HCT116 (cell line): ENCODE measurements at regions not wholly inside any gene's neighbourhood (a gene's known extent, or its start where the extent isn't known, plus 50 kb on each side); places are given as distances from the start of the nearest gene placed in this dataset.

Experiments
- ATAC-seq: fragments of 200-7000 bp; cut with Tn5 transposase; 2 replicates; pipeline ENCODE4 v1.9.1; 2020; ENCODE audit warnings: mild to moderate bottlenecking, moderate library complexity
- BruUV-seq: library from RNA; stranded (reverse); fragments of 400-500 nt; replicated peaks from 2 replicates; lab custom pipeline; 2021; lab: Mats Ljungman, UMichigan
- CTCF ChIA-PET: fragments of 300-600 bp; sonication (Branson Sonifier 250); formaldehyde crosslinking; loops from one replicate; lab custom pipeline; 2021; ENCODE audit warnings: antibody characterized with exemption; lab: Charles Lee
- POLR2A ChIA-PET: fragments of 300-600, 350-600 bp; sonication (Branson Sonifier 250); formaldehyde crosslinking; loops from one replicate; lab custom pipeline; 2021; ENCODE audit warnings: antibody characterized with exemption; lab: Charles Lee
- RAD21 ChIA-PET, 2 experiments: fragments of 300-600 bp; sonication (Branson Sonifier 250); formaldehyde crosslinking; loops; one replicate each; lab custom pipeline; 2023; ENCODE audit warnings: low total read pairs in 2 of 2; ENCODE audit not compliant: uncharacterized antibody in 2 of 2, unreplicated experiment in 2 of 2, low non-redundant PET in 1 of 2; lab: Charles Lee
- DNase-seq: peaks from one replicate; pipeline ENCODE4 v3.0.0-alpha.2; 2010; ENCODE audit warnings: low read depth, low spot score
- H2AFZ ChIP-seq: fragments of 200-600 bp; shearing (Covaris generic), sonication (generic); 2 replicates; pipeline ENCODE4 v1.6.1; 2017; ENCODE audit warnings: low read depth, mixed run types, mixed read lengths, antibody characterized with exemption, low read length; ENCODE audit not compliant: poor library complexity, severe bottlenecking
- H3K27ac ChIP-seq: 2 replicates; pipeline ENCODE4 v1.5.1; 2012; ENCODE audit warnings: low read depth, low read length
- H3K27me3 ChIP-seq: fragments of 200-600 bp; sonication (generic); 2 replicates; pipeline ENCODE4 v1.6.1; 2016; ENCODE audit warnings: mixed run types, low read length, mixed read lengths; ENCODE audit not compliant: insufficient read depth
- H3K36me3 ChIP-seq, 2 experiments: fragments of 200-500 bp in 1 of 2; fragments of 200-600 bp in 1 of 2; sonication (Bioruptor generic) in 1 of 2; sonication (generic) in 1 of 2; 2 replicates each; pipeline versions ENCODE4 v1.5.1 to v1.6.1; 2014 to 2016; ENCODE audit warnings: low read length in 2 of 2, inconsistent platforms in 1 of 2, mixed read lengths in 1 of 2, mixed run types in 1 of 2; ENCODE audit not compliant: insufficient read depth in 2 of 2, control insufficient read depth in 1 of 2
- H3K4me1 ChIP-seq, 2 experiments: fragments of 200-600 bp in 1 of 2; sonication (generic) in 1 of 2; 2 replicates each; pipeline versions ENCODE4 v1.5.1 to v1.6.1; 2012 to 2017; ENCODE audit warnings: low read length in 2 of 2, inconsistent platforms in 1 of 2, mild to moderate bottlenecking in 1 of 2, mixed read lengths in 1 of 2, mixed run types in 1 of 2, moderate library complexity in 1 of 2; ENCODE audit not compliant: insufficient read depth in 2 of 2, control insufficient read depth in 1 of 2
- H3K4me2 ChIP-seq: fragments of 200-600 bp; sonication (generic); 2 replicates; pipeline ENCODE4 v1.6.1; 2017; ENCODE audit warnings: mixed run types, low read length, mixed read lengths
- H3K4me3 ChIP-seq, 2 experiments: fragments of 200-600 bp in 1 of 2; sonication (generic) in 1 of 2; replicated peaks in 1 of 2; 2 replicates each; pipeline ENCODE4 v1.5.1; 2011 to 2016; ENCODE audit warnings: low read length in 2 of 2, control low read depth in 1 of 2, low read depth in 1 of 2, mild to moderate bottlenecking in 1 of 2, mixed read lengths in 1 of 2, mixed run types in 1 of 2
- H3K79me2 ChIP-seq: fragments of 200-600 bp; sonication (generic); 2 replicates; pipeline ENCODE4 v1.6.1; 2017; ENCODE audit warnings: mild to moderate bottlenecking, mixed run types, low read length, moderate library complexity, mixed read lengths; ENCODE audit not compliant: insufficient read depth
- H3K9ac ChIP-seq: fragments of 200-600 bp; sonication (generic); 2 replicates; pipeline ENCODE4 v1.6.1; 2016; ENCODE audit warnings: low read length, mixed read lengths
- H3K9me2 ChIP-seq: fragments of 200-600 bp; sonication (generic), shearing (Covaris generic); 2 replicates; pipeline ENCODE4 v1.6.1; 2017; ENCODE audit warnings: mixed run types, mild to moderate bottlenecking, moderate library complexity; ENCODE audit not compliant: insufficient read depth
- H3K9me3 ChIP-seq, 2 experiments: fragments of 200-500 bp in 1 of 2; fragments of 200-600 bp in 1 of 2; sonication (Bioruptor generic) in 1 of 2; sonication (generic) in 1 of 2; 2 replicates each; pipeline ENCODE4 v1.6.1; 2014 to 2017; ENCODE audit warnings: low read length in 2 of 2, mixed read lengths in 2 of 2, inconsistent platforms in 1 of 2, low read depth in 1 of 2, mild to moderate bottlenecking in 1 of 2, mixed run types in 1 of 2, moderate library complexity in 1 of 2; ENCODE audit not compliant: control insufficient read depth in 1 of 2, insufficient read depth in 1 of 2
- H4K20me1 ChIP-seq: fragments of 200-600 bp; sonication (generic), shearing (Covaris generic); 2 replicates; pipeline ENCODE4 v1.6.1; 2017; ENCODE audit warnings: mixed run types, mild to moderate bottlenecking, moderate library complexity; ENCODE audit not compliant: insufficient read depth
- EZH2phosphoT487 ChIP-seq: fragments of 200-600 bp; IDR thresholded peaks from 2 replicates; pipeline ENCODE4 v1.6.1; 2018; ENCODE audit warnings: antibody characterized with exemption, borderline replicate concordance
- FOSL1 ChIP-seq: IDR thresholded peaks from 2 replicates; pipeline ENCODE4 v1.6.1; 2012; ENCODE audit warnings: low read depth
- POLR2AphosphoS5 ChIP-seq: IDR thresholded peaks from 2 replicates; pipeline ENCODE4 v1.6.1; 2011; ENCODE audit warnings: mild to moderate bottlenecking, low read depth, low read length, moderate library complexity
- RAD21 ChIP-seq: IDR thresholded peaks from 2 replicates; pipeline ENCODE4 v1.6.1; 2012; ENCODE audit warnings: low read depth, mild to moderate bottlenecking
- SIN3A ChIP-seq: IDR thresholded peaks from 2 replicates; pipeline ENCODE4 v1.6.1; 2012; ENCODE audit warnings: low read depth
- TCF7L2 ChIP-seq: IDR thresholded peaks from 2 replicates; pipeline ENCODE4 v1.7.0; 2011; ENCODE audit warnings: borderline replicate concordance, inconsistent platforms; ENCODE audit not compliant: insufficient read depth, insufficient read length; ENCODE audit errors: extremely low read depth
- ZFX ChIP-seq: fragments of 450-650 bp; IDR thresholded peaks from 2 replicates; pipeline ENCODE4 v1.6.1; 2017
- intact Hi-C: fragments of 100-400 bp; cut with micrococcal nuclease; formaldehyde crosslinking; loops from 2 replicates; pipeline ENCODE4 v1.10.0; 2022
- TF ChIP-seq, protein P1 (sequence below), 3 experiments: fragments of 200-600 bp in 1 of 3; sonication (generic) in 1 of 3; IDR thresholded peaks in 2 of 3; conservative IDR thresholded peaks in 1 of 3; 2 replicates each; pipeline ENCODE4 v1.5.1; 2012 to 2017; ENCODE audit warnings: low read depth in 2 of 3, low read length in 2 of 3, antibody characterized with exemption in 1 of 3, borderline replicate concordance in 1 of 3, control low read depth in 1 of 3, mild to moderate bottlenecking in 1 of 3, mixed read lengths in 1 of 3, mixed run types in 1 of 3, moderate library complexity in 1 of 3; ENCODE audit not compliant: insufficient read depth in 1 of 3
- TF ChIP-seq, protein P2 (sequence below): IDR thresholded peaks from 2 replicates; pipeline ENCODE4 v1.6.1; 2011; ENCODE audit warnings: mild to moderate bottlenecking, low read length, moderate library complexity; ENCODE audit not compliant: insufficient replicate concordance; ENCODE audit errors: extremely low read depth

GRCh38 chr21:35378881-35379280 is 329.8 kb upstream of the RUNX1 start (continued):
- TF ChIP-seq SIN3A, result no peak

- intact Hi-C loops, result no loop called here
- no peak overlapping the region for H3K4me2 ChIP-seq
- no peak for DNase-seq
- no peak overlapping the region for H3K9ac ChIP-seq
- no peaks in the 10 kb centered on the region for H3K79me2 ChIP-seq
- H3K4me1 ChIP-seq, result no peaks in the 10 kb centered on the region
- H2AFZ ChIP-seq, result no peak overlapping the region
- H4K20me1 ChIP-seq, result no peaks in the 10 kb centered on the region
- no peak overlapping the region for H3K4me3 ChIP-seq
- H3K36me3 ChIP-seq, result no peaks in the 10 kb centered on the region
- no peaks in the 10 kb centered on the region for H3K27me3 ChIP-seq
- TF ChIP-seq TCF7L2, result no peak
- no peak for TF ChIP-seq FOSL1
- TF ChIP-seq, protein P1, sequence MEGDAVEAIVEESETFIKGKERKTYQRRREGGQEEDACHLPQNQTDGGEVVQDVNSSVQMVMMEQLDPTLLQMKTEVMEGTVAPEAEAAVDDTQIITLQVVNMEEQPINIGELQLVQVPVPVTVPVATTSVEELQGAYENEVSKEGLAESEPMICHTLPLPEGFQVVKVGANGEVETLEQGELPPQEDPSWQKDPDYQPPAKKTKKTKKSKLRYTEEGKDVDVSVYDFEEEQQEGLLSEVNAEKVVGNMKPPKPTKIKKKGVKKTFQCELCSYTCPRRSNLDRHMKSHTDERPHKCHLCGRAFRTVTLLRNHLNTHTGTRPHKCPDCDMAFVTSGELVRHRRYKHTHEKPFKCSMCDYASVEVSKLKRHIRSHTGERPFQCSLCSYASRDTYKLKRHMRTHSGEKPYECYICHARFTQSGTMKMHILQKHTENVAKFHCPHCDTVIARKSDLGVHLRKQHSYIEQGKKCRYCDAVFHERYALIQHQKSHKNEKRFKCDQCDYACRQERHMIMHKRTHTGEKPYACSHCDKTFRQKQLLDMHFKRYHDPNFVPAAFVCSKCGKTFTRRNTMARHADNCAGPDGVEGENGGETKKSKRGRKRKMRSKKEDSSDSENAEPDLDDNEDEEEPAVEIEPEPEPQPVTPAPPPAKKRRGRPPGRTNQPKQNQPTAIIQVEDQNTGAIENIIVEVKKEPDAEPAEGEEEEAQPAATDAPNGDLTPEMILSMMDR (IDR thresholded peaks at IDR 0.05 in 2 of 3, conservative IDR thresholded peaks at IDR 0.05 in 1 of 3; ENCODE audit: borderline replicate concordance in 1 of 3, insufficient read depth in 1 of 3, low read depth in 2 of 3, low read length in 2 of 3), result no peak
- TF ChIP-seq SIN3A, result no peak
- TF ChIP-seq POLR2AphosphoS5, result no peak
- no peak for TF ChIP-seq RAD21
- TF ChIP-seq ZFX, result no peak
- TF ChIP-seq, protein P2, sequence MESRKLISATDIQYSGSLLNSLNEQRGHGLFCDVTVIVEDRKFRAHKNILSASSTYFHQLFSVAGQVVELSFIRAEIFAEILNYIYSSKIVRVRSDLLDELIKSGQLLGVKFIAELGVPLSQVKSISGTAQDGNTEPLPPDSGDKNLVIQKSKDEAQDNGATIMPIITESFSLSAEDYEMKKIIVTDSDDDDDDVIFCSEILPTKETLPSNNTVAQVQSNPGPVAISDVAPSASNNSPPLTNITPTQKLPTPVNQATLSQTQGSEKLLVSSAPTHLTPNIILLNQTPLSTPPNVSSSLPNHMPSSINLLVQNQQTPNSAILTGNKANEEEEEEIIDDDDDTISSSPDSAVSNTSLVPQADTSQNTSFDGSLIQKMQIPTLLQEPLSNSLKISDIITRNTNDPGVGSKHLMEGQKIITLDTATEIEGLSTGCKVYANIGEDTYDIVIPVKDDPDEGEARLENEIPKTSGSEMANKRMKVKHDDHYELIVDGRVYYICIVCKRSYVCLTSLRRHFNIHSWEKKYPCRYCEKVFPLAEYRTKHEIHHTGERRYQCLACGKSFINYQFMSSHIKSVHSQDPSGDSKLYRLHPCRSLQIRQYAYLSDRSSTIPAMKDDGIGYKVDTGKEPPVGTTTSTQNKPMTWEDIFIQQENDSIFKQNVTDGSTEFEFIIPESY, result no peak
- no peak for TF ChIP-seq EZH2phosphoT487
- TF ChIP-seq, all 23 proteins: peak for 0
- BruUV-seq, result no TSS peak
- Histone ChIP-seq H3K9me2 (no peaks in the 10 kb centered on the region), H3K9me3 (no peaks in the 10 kb centered on the region), H3K27ac (no peak overlapping the region)
- ATAC-seq, result no peak
- RAD21 ChIA-PET, result no interaction called here
- CTCF ChIA-PET, result no interaction called here
- POLR2A ChIA-PET, result no interaction called here
These were observed 328.5 kb upstream of the RUNX1 start for GRCh38 chr21:35377505-35378090.
